Loucy (cell line): ENCODE measurements at regions not wholly inside any gene's neighbourhood (a gene's known extent, or its start where the extent isn't known, plus 50 kb on each side); places are given as distances from the start of the nearest gene placed in this dataset.

Experiments used
- EZH2phosphoT487 ChIP-seq: fragments of 200-600 bp; IDR thresholded peaks from 2 replicates; pipeline ENCODE4 v1.6.1; 2018; ENCODE audit warnings: antibody characterized with exemption, mild to moderate bottlenecking, moderate library complexity, borderline replicate concordance
- TF ChIP-seq, protein P1 (sequence below): fragments of 200-600 bp; sonication (generic); conservative IDR thresholded peaks from 2 replicates; pipeline ENCODE4 v1.5.1; 2014; ENCODE audit warnings: mild to moderate bottlenecking, antibody characterized with exemption, low read length

DNA sequence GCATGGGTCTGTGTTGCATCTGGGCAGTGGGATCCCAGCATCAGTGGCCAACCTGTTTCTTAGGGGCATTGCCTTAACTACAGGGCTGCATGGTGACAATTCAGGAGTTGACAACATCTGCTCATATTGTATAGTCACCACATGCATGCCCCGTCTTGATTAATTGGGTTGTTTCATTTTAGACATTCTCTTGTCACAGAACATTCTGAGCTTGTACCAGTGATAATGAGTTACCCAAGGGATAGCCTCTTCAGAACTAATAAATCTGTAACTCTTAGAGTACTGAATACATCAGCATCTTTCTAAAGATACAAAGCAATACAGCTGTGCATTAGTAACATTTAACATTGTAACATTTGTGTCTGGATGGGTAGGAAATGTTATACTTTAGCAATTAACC is 426.5 kb upstream of the CD180 start:
- TF ChIP-seq, protein P1, sequence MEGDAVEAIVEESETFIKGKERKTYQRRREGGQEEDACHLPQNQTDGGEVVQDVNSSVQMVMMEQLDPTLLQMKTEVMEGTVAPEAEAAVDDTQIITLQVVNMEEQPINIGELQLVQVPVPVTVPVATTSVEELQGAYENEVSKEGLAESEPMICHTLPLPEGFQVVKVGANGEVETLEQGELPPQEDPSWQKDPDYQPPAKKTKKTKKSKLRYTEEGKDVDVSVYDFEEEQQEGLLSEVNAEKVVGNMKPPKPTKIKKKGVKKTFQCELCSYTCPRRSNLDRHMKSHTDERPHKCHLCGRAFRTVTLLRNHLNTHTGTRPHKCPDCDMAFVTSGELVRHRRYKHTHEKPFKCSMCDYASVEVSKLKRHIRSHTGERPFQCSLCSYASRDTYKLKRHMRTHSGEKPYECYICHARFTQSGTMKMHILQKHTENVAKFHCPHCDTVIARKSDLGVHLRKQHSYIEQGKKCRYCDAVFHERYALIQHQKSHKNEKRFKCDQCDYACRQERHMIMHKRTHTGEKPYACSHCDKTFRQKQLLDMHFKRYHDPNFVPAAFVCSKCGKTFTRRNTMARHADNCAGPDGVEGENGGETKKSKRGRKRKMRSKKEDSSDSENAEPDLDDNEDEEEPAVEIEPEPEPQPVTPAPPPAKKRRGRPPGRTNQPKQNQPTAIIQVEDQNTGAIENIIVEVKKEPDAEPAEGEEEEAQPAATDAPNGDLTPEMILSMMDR: no peak
- no peak for TF ChIP-seq EZH2phosphoT487
